GM12878 (cell line): ENCODE measurements at regions not wholly inside any gene's neighbourhood (a gene's known extent, or its start where the extent isn't known, plus 50 kb on each side); places are given as distances from the start of the nearest gene placed in this dataset.

ENCODE experiments used
- ATAC-seq: fragments of 200-7000 bp; cut with Tn5 transposase; 3 replicates; pipeline ENCODE4 v1.9.1; 2020; ENCODE audit warnings: mild to moderate bottlenecking, moderate library complexity
- BruUV-seq: library from RNA; stranded (reverse); fragments of 400-500 nt; replicated peaks from 2 replicates; lab custom pipeline; 2021; lab: Mats Ljungman, UMichigan
- CTCF ChIA-PET: fragments of 300-600 bp; sonication (Branson Sonifier 250); formaldehyde crosslinking; extraction: SDS; loops from one replicate; lab custom pipeline; 2021; ENCODE audit warnings: inconsistent platforms; lab: Yijun Ruan, JAX
- POLR2A ChIA-PET: fragments of 350-600 bp; formaldehyde crosslinking; extraction: SDS; loops from one replicate; lab custom pipeline; 2021; ENCODE audit warnings: inconsistent platforms; lab: Charles Lee
- RAD21 ChIA-PET: fragments of 300-600 bp; sonication (Branson Sonifier 250); formaldehyde crosslinking; loops from one replicate; lab custom pipeline; 2023; ENCODE audit warnings: antibody characterized with exemption; ENCODE audit not compliant: unreplicated experiment; lab: Charles Lee
- SMC1A ChIA-PET: fragments of 300-600 bp; sonication (Branson Sonifier 250); formaldehyde crosslinking; loops from one replicate; lab custom pipeline; 2023; ENCODE audit not compliant: unreplicated experiment, uncharacterized antibody; lab: Charles Lee
- DNase-seq: peaks from one replicate; pipeline ENCODE4 v3.0.0-alpha.2; 2011; ENCODE audit warnings: low read depth, low spot score
- FAIRE-seq: peaks from 3 replicates; lab custom pipeline; 2011; peaks lifted over from hg19 to GRCh38; lab: Jason Lieb, UNC
- H2AFZ ChIP-seq: 2 replicates; pipeline ENCODE4 v1.6.0; 2011; ENCODE audit warnings: low read depth, low read length, control low read depth; ENCODE audit not compliant: control insufficient read depth
- H3K27ac ChIP-seq: 2 replicates; pipeline ENCODE4 v1.5.1; 2011; ENCODE audit warnings: control low read depth; ENCODE audit not compliant: control insufficient read depth, insufficient read depth
- H3K27me3 ChIP-seq, 2 experiments: replicated peaks in 1 of 2; 2 replicates each; pipeline versions ENCODE4 v1.6.0 to v1.6.1; 2011; ENCODE audit warnings: low read length in 1 of 2; ENCODE audit not compliant: control insufficient read depth in 2 of 2, insufficient read depth in 2 of 2
- H3K36me3 ChIP-seq, 2 experiments: 2 replicates each; pipeline ENCODE4 v1.5.1; 2011; ENCODE audit warnings: low read length in 1 of 2; ENCODE audit not compliant: control insufficient read depth in 2 of 2, insufficient read depth in 2 of 2
- H3K4me1 ChIP-seq: 2 replicates; pipeline ENCODE4 v1.6.1; 2011; ENCODE audit warnings: mild to moderate bottlenecking, low read length, moderate library complexity, mixed read lengths; ENCODE audit not compliant: control insufficient read depth, insufficient read depth
- H3K4me2 ChIP-seq: 2 replicates; pipeline ENCODE4 v1.6.0; 2011; ENCODE audit warnings: control low read depth; ENCODE audit not compliant: control insufficient read depth, insufficient read depth
- H3K4me3 ChIP-seq: fragments of 200-600 bp; sonication (generic); 2 replicates; pipeline ENCODE4 v1.5.1; 2016
- H3K79me2 ChIP-seq: 2 replicates; pipeline ENCODE4 v1.6.0; 2011; ENCODE audit warnings: low read length; ENCODE audit not compliant: control insufficient read depth, insufficient read depth
- H3K9ac ChIP-seq: 2 replicates; pipeline ENCODE4 v1.8.0; 2011; ENCODE audit warnings: low read length, control low read depth, mixed read lengths; ENCODE audit not compliant: control insufficient read depth, insufficient read depth
- H3K9me3 ChIP-seq: replicated peaks from 3 replicates; pipeline ENCODE4 v1.5.1; 2011; ENCODE audit warnings: mild to moderate bottlenecking, low read length; ENCODE audit not compliant: control insufficient read depth, insufficient read depth
- H4K20me1 ChIP-seq: 2 replicates; pipeline ENCODE4 v1.6.0; 2011; ENCODE audit not compliant: control insufficient read depth, insufficient read depth
- BHLHE40 ChIP-seq, 2 experiments: fragments of 450-650 bp in 1 of 2; IDR thresholded peaks; 2 replicates each; pipeline ENCODE4 v1.6.1; 2011 to 2017; ENCODE audit warnings: low read depth in 2 of 2, borderline replicate concordance in 1 of 2, improper control_type of control experiment in 1 of 2, low read length in 1 of 2, mild to moderate bottlenecking in 1 of 2
- DPF2 ChIP-seq: fragments of 450-650 bp; IDR thresholded peaks from 2 replicates; pipeline ENCODE4 v1.6.1; 2017; ENCODE audit warnings: mild to moderate bottlenecking
- ESRRA ChIP-seq: IDR thresholded peaks from 2 replicates; pipeline ENCODE4 v1.6.1; 2012; ENCODE audit warnings: mild to moderate bottlenecking, low read length, improper control_type of control experiment
- GABPA ChIP-seq: IDR thresholded peaks from 2 replicates; pipeline ENCODE4 v1.6.1; 2014; ENCODE audit warnings: antibody characterized with exemption, low read depth, mild to moderate bottlenecking, inconsistent platforms
- HDAC2 ChIP-seq: fragments of 200-600 bp; sonication (generic); IDR thresholded peaks from 2 replicates; pipeline ENCODE4 v1.6.1; 2017
- MTA2 ChIP-seq: fragments of 450-650 bp; IDR thresholded peaks from 2 replicates; pipeline ENCODE4 v1.6.1; 2016; ENCODE audit warnings: low read depth, mild to moderate bottlenecking, moderate library complexity
- NBN ChIP-seq: fragments of 450-650 bp; IDR thresholded peaks from 2 replicates; pipeline ENCODE4 v1.6.1; 2016
- NR2C2 ChIP-seq: IDR thresholded peaks from 2 replicates; pipeline ENCODE4 v1.6.1; 2011; ENCODE audit warnings: borderline replicate concordance, low read depth; ENCODE audit not compliant: control insufficient read depth, insufficient read length
- RB1 ChIP-seq: fragments of 450-650 bp; formaldehyde crosslinking; IDR thresholded peaks from 2 replicates; pipeline ENCODE4 v1.6.1; 2017; ENCODE audit warnings: mild to moderate bottlenecking, borderline replicate concordance
- RCOR1 ChIP-seq: conservative IDR thresholded peaks from 2 replicates; pipeline ENCODE4 v1.6.1; 2012; ENCODE audit warnings: low read depth, low read length, improper control_type of control experiment
- ZNF384 ChIP-seq: IDR thresholded peaks from 2 replicates; pipeline ENCODE4 v1.6.1; 2012; ENCODE audit warnings: low read depth, mild to moderate bottlenecking, low read length, improper control_type of control experiment, borderline replicate concordance
- ZNF622 ChIP-seq: fragments of 450-650 bp; IDR thresholded peaks from 2 replicates; pipeline ENCODE4 v1.6.1; 2017; ENCODE audit warnings: mild to moderate bottlenecking, inconsistent platforms
- ZSCAN29 ChIP-seq: fragments of 450-650 bp; IDR thresholded peaks from 2 replicates; pipeline ENCODE4 v1.6.1; 2017; ENCODE audit warnings: mild to moderate bottlenecking, moderate library complexity
- WGBS: methylation state at CpG from one replicate; pipeline ENCODE4 v1.1.6; 2016; ENCODE audit warnings: low lambda C conversion rate; ENCODE audit not compliant: insufficient replicate concordance, insufficient coverage; ENCODE audit errors: missing lambda C conversion rate; 5-methylcytosine and 5-hydroxymethylcytosine counted together
- in situ Hi-C: fragments of 300-500 bp; cut with MboI; formaldehyde crosslinking; loops from 9 replicates; pipeline ENCODE4 v1.14.3; 2018; ENCODE audit warnings: mixed read lengths
- intact Hi-C: fragments of 100-400 bp; cut with micrococcal nuclease; formaldehyde crosslinking; loops from one replicate; pipeline ENCODE4 v1.14.2; 2022; ENCODE audit not compliant: unreplicated experiment
- TF ChIP-seq, protein P1 (sequence below): fragments of 450-650 bp; conservative IDR thresholded peaks from 2 replicates; pipeline ENCODE4 v1.6.1; 2017; ENCODE audit warnings: mild to moderate bottlenecking, moderate library complexity
- TF ChIP-seq, protein P2 (sequence below), 3 experiments: IDR thresholded peaks in 2 of 3; conservative IDR thresholded peaks in 1 of 3; 2 replicates each; pipeline ENCODE4 v1.5.1; 2011; ENCODE audit warnings: low read depth in 3 of 3, low read length in 3 of 3, mild to moderate bottlenecking in 3 of 3, control low read depth in 2 of 3, moderate library complexity in 2 of 3, inconsistent platforms in 1 of 3, mixed read lengths in 1 of 3; ENCODE audit not compliant: control insufficient read depth in 2 of 3, insufficient read depth in 1 of 3; ENCODE audit errors: extremely low read depth in 1 of 3
- TF ChIP-seq, protein P3 (sequence below): fragments of 450-650 bp; IDR thresholded peaks from 2 replicates; pipeline ENCODE4 v1.6.1; 2017; ENCODE audit warnings: mild to moderate bottlenecking

DNA sequence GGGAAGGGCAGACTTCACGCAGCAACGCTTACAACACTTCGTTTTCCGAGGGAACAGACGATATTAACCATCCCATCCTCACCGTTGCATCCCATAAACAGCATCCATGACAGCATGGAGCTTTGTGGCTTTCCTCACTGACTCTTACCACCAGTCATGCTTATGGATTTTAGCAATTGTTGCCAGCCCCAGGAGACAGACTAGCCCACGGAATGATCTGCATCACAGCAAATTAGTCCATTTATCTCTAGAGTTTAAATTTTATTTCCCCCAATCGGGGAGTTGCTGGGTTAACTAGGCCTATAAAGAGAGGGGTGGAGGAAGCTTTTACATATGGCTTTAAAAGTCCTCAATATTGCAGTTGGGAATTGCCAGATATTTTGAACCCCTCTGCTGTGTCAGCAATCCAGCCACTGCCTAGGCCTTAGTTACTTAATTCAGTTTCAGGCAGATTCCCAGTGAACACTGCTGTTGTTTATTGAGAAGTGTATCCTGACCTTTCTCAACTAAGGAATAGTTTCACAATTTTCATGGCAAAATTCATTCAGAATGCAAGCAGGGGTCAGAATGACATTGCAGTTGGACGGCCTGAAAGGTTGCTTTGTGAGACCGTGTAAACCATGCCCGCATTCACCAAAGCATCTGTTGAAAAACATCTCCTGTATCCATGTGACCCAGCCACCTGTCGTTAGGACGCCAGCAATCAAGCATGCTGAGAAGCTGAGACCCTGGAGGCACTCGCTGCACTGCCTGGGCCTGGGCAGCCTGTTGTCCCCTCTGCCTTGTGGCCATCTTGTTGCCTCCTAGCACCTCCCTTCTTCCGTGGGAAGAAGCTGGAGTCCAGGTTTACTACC, 397.4 kb upstream of the TPM1 start:
- 40% methylated on average over 15 of the region's 15 CpGs for WGBS
- Histone ChIP-seq H3K4me1 (peaks cover 15% of the 10 kb centered on the region), H3K4me2 (no peak overlapping the region), H3K9me3 (no peaks in the 10 kb centered on the region), H3K27me3 (no peaks in the 10 kb centered on the region; a peak in 1 of 4 replicates), H4K20me1 (no peaks in the 10 kb centered on the region), H3K9ac (no peak overlapping the region), H3K4me3 (no peak overlapping the region), H3K27ac (no peak overlapping the region), H3K36me3 (no peaks in the 10 kb centered on the region), H3K79me2 (no peaks in the 10 kb centered on the region), H2AFZ (no peak overlapping the region)
- intact Hi-C loops = no loop called here
- in situ Hi-C loops = no loop called here
- RAD21 ChIA-PET = no interaction called here
- POLR2A ChIA-PET = no interaction called here
- ATAC-seq = no peak
- BruUV-seq = no TSS peak
- TF ChIP-seq, protein P1, sequence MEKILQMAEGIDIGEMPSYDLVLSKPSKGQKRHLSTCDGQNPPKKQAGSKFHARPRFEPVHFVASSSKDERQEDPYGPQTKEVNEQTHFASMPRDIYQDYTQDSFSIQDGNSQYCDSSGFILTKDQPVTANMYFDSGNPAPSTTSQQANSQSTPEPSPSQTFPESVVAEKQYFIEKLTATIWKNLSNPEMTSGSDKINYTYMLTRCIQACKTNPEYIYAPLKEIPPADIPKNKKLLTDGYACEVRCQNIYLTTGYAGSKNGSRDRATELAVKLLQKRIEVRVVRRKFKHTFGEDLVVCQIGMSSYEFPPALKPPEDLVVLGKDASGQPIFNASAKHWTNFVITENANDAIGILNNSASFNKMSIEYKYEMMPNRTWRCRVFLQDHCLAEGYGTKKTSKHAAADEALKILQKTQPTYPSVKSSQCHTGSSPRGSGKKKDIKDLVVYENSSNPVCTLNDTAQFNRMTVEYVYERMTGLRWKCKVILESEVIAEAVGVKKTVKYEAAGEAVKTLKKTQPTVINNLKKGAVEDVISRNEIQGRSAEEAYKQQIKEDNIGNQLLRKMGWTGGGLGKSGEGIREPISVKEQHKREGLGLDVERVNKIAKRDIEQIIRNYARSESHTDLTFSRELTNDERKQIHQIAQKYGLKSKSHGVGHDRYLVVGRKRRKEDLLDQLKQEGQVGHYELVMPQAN = no peak
- TF ChIP-seq ZNF622 (no peak), RCOR1 (no peak), DPF2 (no peak), ZNF384 (no peak), ZSCAN29 (no peak), GABPA (no peak), NBN (no peak), NR2C2 (no peak), RB1 (no peak), ESRRA (no peak), BHLHE40 (IDR thresholded peaks at IDR 0.05; ENCODE audit: borderline replicate concordance in 1 of 2, low read depth in 2 of 2, low read length in 1 of 2) (no peak), HDAC2 (no peak), MTA2 (no peak)
- TF ChIP-seq, protein P2, sequence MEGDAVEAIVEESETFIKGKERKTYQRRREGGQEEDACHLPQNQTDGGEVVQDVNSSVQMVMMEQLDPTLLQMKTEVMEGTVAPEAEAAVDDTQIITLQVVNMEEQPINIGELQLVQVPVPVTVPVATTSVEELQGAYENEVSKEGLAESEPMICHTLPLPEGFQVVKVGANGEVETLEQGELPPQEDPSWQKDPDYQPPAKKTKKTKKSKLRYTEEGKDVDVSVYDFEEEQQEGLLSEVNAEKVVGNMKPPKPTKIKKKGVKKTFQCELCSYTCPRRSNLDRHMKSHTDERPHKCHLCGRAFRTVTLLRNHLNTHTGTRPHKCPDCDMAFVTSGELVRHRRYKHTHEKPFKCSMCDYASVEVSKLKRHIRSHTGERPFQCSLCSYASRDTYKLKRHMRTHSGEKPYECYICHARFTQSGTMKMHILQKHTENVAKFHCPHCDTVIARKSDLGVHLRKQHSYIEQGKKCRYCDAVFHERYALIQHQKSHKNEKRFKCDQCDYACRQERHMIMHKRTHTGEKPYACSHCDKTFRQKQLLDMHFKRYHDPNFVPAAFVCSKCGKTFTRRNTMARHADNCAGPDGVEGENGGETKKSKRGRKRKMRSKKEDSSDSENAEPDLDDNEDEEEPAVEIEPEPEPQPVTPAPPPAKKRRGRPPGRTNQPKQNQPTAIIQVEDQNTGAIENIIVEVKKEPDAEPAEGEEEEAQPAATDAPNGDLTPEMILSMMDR (IDR thresholded peaks at IDR 0.05 in 2 of 3, conservative IDR thresholded peaks at IDR 0.05 in 1 of 3; ENCODE audit: control insufficient read depth in 2 of 3, extremely low read depth in 1 of 3, insufficient read depth in 1 of 3, low read depth in 3 of 3, low read length in 3 of 3) = no peak
- TF ChIP-seq, protein P3, sequence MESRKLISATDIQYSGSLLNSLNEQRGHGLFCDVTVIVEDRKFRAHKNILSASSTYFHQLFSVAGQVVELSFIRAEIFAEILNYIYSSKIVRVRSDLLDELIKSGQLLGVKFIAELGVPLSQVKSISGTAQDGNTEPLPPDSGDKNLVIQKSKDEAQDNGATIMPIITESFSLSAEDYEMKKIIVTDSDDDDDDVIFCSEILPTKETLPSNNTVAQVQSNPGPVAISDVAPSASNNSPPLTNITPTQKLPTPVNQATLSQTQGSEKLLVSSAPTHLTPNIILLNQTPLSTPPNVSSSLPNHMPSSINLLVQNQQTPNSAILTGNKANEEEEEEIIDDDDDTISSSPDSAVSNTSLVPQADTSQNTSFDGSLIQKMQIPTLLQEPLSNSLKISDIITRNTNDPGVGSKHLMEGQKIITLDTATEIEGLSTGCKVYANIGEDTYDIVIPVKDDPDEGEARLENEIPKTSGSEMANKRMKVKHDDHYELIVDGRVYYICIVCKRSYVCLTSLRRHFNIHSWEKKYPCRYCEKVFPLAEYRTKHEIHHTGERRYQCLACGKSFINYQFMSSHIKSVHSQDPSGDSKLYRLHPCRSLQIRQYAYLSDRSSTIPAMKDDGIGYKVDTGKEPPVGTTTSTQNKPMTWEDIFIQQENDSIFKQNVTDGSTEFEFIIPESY = no peak
- SMC1A ChIA-PET = no interaction called here
- CTCF ChIA-PET = no interaction called here
- DNase-seq = no peak
- no peak for FAIRE-seq
